A549 (cell line): ENCODE measurements at regions not wholly inside any gene's neighbourhood (a gene's known extent, or its start where the extent isn't known, plus 50 kb on each side); places are given as distances from the start of the nearest gene placed in this dataset.

ENCODE experiments used
- ATAC-seq, 2 experiments: fragments of 200-7000 bp in 1 of 2; fragments of >200 bp in 1 of 2; cut with Nextera tagmentation in 1 of 2; cut with Tn5 transposase in 1 of 2; 3 replicates each; pipeline versions ENCODE4 v1.8.0 to v1.9.1; 2018 to 2020; ENCODE audit warnings: mild to moderate bottlenecking in 1 of 2, moderate library complexity in 1 of 2
- CTCF ChIA-PET: fragments of 300-600 bp; sonication (Branson Sonifier 250); formaldehyde crosslinking; extraction: SDS; loops from one replicate; lab custom pipeline; 2021; ENCODE audit warnings: antibody characterized with exemption, inconsistent platforms; lab: Yijun Ruan, JAX
- POLR2A ChIA-PET: fragments of 350-600 bp; formaldehyde crosslinking; extraction: SDS; loops from one replicate; lab custom pipeline; 2021; ENCODE audit warnings: antibody characterized with exemption, inconsistent platforms; lab: Yijun Ruan, JAX
- DNase-seq, 2 experiments: peaks; one replicate each; pipeline versions ENCODE4 v3.0.0 to v3.0.0-alpha.2; 2011 to 2016; ENCODE audit warnings: low read depth in 1 of 2, low spot score in 1 of 2
- FAIRE-seq: peaks from 2 replicates; lab custom pipeline; 2011; peaks lifted over from hg19 to GRCh38; lab: Jason Lieb, UNC
- H3K27ac ChIP-seq, 2 experiments: fragments of >200 bp; sonication (Bioruptor Twin); formaldehyde crosslinking; 3 replicates each; pipeline ENCODE4 v1.5.1; 2016 to 2017
- H3K4me1 ChIP-seq: fragments of >200 bp; sonication (Bioruptor Twin); formaldehyde crosslinking; 3 replicates; pipeline ENCODE4 v1.6.1; 2016
- H3K4me2 ChIP-seq: fragments of >200 bp; sonication (Bioruptor Twin); formaldehyde crosslinking; 3 replicates; pipeline ENCODE4 v1.6.1; 2016
- H3K4me3 ChIP-seq: fragments of >200 bp; sonication (Bioruptor Twin); formaldehyde crosslinking; 3 replicates; pipeline ENCODE4 v1.5.1; 2016
- H3K9me3 ChIP-seq: fragments of >200 bp; sonication (Bioruptor Twin); formaldehyde crosslinking; 3 replicates; pipeline ENCODE4 v1.6.1; 2016
- CBX8 ChIP-seq: fragments of 200-600 bp; sonication (generic); IDR thresholded peaks from 2 replicates; pipeline ENCODE4 v1.6.1; 2016
- FOSB ChIP-seq: fragments of 250-450 bp; sonication (Bioruptor Pico); IDR thresholded peaks from 2 replicates; pipeline ENCODE4 v1.5.0; 2020; ENCODE audit warnings: mild to moderate bottlenecking, moderate library complexity
- FOXS1 ChIP-seq: fragments of 250-450 bp; sonication (Bioruptor Pico); IDR thresholded peaks from 2 replicates; pipeline ENCODE4 v1.5.0; 2020; ENCODE audit warnings: mild to moderate bottlenecking, moderate library complexity
- HEYL ChIP-seq: fragments of 250-450 bp; sonication (Bioruptor Pico); IDR thresholded peaks from 2 replicates; pipeline ENCODE4 v1.8.0; 2021; ENCODE audit warnings: mild to moderate bottlenecking, moderate library complexity
- HOXA7 ChIP-seq: fragments of 250-450 bp; sonication (Bioruptor Pico); IDR thresholded peaks from 2 replicates; pipeline ENCODE4 v1.5.0; 2020; ENCODE audit warnings: mild to moderate bottlenecking, moderate library complexity
- HOXB13 ChIP-seq: fragments of 250-450 bp; sonication (Bioruptor Pico); IDR thresholded peaks from 2 replicates; pipeline ENCODE4 v1.5.0; 2020; ENCODE audit warnings: low read depth, mild to moderate bottlenecking, moderate library complexity
- JUN ChIP-seq, 2 experiments: fragments of >200 bp; sonication (Bioruptor Twin); formaldehyde crosslinking; IDR thresholded peaks; 2 replicates in 1 of 2; 3 replicates in 1 of 2; pipeline ENCODE4 v1.6.1; 2016 to 2017
- KDM1A ChIP-seq: fragments of 200-600 bp; sonication (generic); IDR thresholded peaks from 2 replicates; pipeline ENCODE4 v1.6.1; 2016; ENCODE audit warnings: low read depth, mild to moderate bottlenecking
- MAFK ChIP-seq: fragments of 450-650 bp; IDR thresholded peaks from 2 replicates; pipeline ENCODE4 v1.6.1; 2014; ENCODE audit not compliant: partially characterized antibody
- NFE2L2 ChIP-seq: fragments of 150-350 bp; conservative IDR thresholded peaks from 2 replicates; pipeline ENCODE4 v1.6.1; 2014; ENCODE audit warnings: low read length
- NR3C1 ChIP-seq: fragments of >200 bp; sonication (Bioruptor Twin); formaldehyde crosslinking; IDR thresholded peaks from 3 replicates; pipeline ENCODE4 v1.6.1; 2017
- PHF8 ChIP-seq: fragments of 200-600 bp; sonication (generic); IDR thresholded peaks from 2 replicates; pipeline ENCODE4 v1.6.1; 2016; ENCODE audit warnings: low read depth, mild to moderate bottlenecking, antibody characterized with exemption, moderate library complexity, borderline replicate concordance
- POLR2A ChIP-seq: IDR thresholded peaks from 2 replicates; pipeline ENCODE4 v1.6.1; 2012; ENCODE audit warnings: mild to moderate bottlenecking, low read length
- RARB ChIP-seq: fragments of 250-450 bp; sonication (Bioruptor Pico); IDR thresholded peaks from 2 replicates; pipeline ENCODE4 v1.8.0; 2021; ENCODE audit warnings: mild to moderate bottlenecking, moderate library complexity
- REST ChIP-seq: fragments of 200-600 bp; sonication (generic); IDR thresholded peaks from 2 replicates; pipeline ENCODE4 v1.6.1; 2016; ENCODE audit warnings: antibody characterized with exemption, mild to moderate bottlenecking, moderate library complexity
- SMC3 ChIP-seq: fragments of >200 bp; sonication (Bioruptor Twin); formaldehyde crosslinking; IDR thresholded peaks from 3 replicates; pipeline ENCODE4 v1.6.1; 2018; ENCODE audit warnings: inconsistent platforms
- WGBS: methylation state at CpG from one replicate; pipeline ENCODE4 v1.1.6; 2017; ENCODE audit errors: missing lambda C conversion rate; 5-methylcytosine and 5-hydroxymethylcytosine counted together
- TF ChIP-seq, protein P1 (sequence below): fragments of >200 bp; sonication (Bioruptor Twin); formaldehyde crosslinking; IDR thresholded peaks from 3 replicates; pipeline ENCODE4 v1.6.1; 2016
- TF ChIP-seq, protein P2 (sequence below): IDR thresholded peaks from 2 replicates; pipeline ENCODE4 v1.6.1; 2012
- TF ChIP-seq, protein P3 (sequence below): IDR thresholded peaks from 2 replicates; pipeline ENCODE4 v1.6.1; 2012
- TF ChIP-seq, protein P4 (sequence below): fragments of 450-650 bp; IDR thresholded peaks from 2 replicates; pipeline ENCODE4 v1.6.1; 2014; ENCODE audit warnings: antibody characterized with exemption

GRCh38 chr5:38094889-38095288, 163.5 kb upstream of the EGFLAM start:
- FAIRE-seq, result no peak
- DNase-seq, result no peak
- Histone ChIP-seq H3K4me3 (no peak overlapping the region), H3K4me1 (no peaks in the 10 kb centered on the region), H3K9me3 (no peaks in the 10 kb centered on the region), H3K4me2 (no peak overlapping the region), H3K27ac (no peak overlapping the region)
- WGBS, result 0% methylated on average over 3 of the region's 3 CpGs
- ChIA-PET POLR2A (no interaction called here), CTCF (interaction anchor here (1.2 kb wide), 1 partner anchor 9 kb away, joined by 4 read pairs; no protein-coding TSS in a partner anchor)
- TF ChIP-seq NR3C1 (no peak), HOXA7 (CRISPR knock-in tag) (no peak), FOSB (CRISPR knock-in tag) (no peak), PHF8 (no peak), KDM1A (no peak), CBX8 (no peak)
- TF ChIP-seq, protein P1, sequence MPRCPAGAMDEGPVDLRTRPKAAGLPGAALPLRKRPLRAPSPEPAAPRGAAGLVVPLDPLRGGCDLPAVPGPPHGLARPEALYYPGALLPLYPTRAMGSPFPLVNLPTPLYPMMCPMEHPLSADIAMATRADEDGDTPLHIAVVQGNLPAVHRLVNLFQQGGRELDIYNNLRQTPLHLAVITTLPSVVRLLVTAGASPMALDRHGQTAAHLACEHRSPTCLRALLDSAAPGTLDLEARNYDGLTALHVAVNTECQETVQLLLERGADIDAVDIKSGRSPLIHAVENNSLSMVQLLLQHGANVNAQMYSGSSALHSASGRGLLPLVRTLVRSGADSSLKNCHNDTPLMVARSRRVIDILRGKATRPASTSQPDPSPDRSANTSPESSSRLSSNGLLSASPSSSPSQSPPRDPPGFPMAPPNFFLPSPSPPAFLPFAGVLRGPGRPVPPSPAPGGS, result no peak
- TF ChIP-seq, protein P2, sequence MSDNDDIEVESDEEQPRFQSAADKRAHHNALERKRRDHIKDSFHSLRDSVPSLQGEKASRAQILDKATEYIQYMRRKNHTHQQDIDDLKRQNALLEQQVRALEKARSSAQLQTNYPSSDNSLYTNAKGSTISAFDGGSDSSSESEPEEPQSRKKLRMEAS, result no peak
- no peak for ATAC-seq

DNA sequence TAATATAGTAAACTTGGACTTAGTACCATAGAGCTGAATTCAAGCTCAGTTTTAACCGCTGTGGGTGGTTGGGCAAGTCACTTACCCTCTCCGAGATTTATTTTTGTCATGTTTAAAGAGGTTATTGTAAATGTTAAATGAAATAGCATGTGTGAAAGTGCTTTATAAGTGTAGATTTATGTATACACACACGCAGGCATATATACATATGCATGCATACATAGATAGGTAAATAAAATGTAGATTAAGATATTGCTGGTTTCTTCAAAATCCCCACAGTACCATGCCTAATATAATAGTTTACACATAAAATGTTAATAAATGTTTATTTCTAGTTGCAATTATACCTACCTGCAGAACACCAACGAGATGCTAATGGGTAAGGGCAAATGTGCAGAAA, 164.5 kb upstream of the EGFLAM start:
- no peak overlapping the region for H3K4me2 ChIP-seq
- POLR2A ChIA-PET, result no interaction called here
- TF ChIP-seq NFE2L2, result no peak
- no peak for TF ChIP-seq REST
- TF ChIP-seq HOXA7 (CRISPR knock-in tag), result no peak
- TF ChIP-seq FOXS1 (CRISPR knock-in tag), result no peak
- no peak for TF ChIP-seq POLR2A
- TF ChIP-seq SMC3, result no peak
- no peak for TF ChIP-seq HEYL
- TF ChIP-seq, protein P3, sequence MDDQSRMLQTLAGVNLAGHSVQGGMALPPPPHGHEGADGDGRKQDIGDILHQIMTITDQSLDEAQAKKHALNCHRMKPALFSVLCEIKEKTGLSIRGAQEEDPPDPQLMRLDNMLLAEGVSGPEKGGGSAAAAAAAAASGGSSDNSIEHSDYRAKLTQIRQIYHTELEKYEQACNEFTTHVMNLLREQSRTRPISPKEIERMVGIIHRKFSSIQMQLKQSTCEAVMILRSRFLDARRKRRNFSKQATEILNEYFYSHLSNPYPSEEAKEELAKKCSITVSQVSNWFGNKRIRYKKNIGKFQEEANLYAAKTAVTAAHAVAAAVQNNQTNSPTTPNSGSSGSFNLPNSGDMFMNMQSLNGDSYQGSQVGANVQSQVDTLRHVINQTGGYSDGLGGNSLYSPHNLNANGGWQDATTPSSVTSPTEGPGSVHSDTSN, result no peak
- TF ChIP-seq, protein P4, sequence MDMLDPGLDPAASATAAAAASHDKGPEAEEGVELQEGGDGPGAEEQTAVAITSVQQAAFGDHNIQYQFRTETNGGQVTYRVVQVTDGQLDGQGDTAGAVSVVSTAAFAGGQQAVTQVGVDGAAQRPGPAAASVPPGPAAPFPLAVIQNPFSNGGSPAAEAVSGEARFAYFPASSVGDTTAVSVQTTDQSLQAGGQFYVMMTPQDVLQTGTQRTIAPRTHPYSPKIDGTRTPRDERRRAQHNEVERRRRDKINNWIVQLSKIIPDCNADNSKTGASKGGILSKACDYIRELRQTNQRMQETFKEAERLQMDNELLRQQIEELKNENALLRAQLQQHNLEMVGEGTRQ, result no peak
- TF ChIP-seq PHF8, result no peak
- TF ChIP-seq JUN (IDR thresholded peaks at IDR 0.05), result no peak
- no peak for TF ChIP-seq NR3C1
- TF ChIP-seq HOXB13 (CRISPR knock-in tag), result no peak
- CTCF ChIA-PET, result interaction anchor here (1.2 kb wide), 1 partner anchor 8 kb away, joined by 4 read pairs; no protein-coding TSS in a partner anchor
- no peak for DNase-seq
- H3K4me1 ChIP-seq, result no peaks in the 10 kb centered on the region
- no peak overlapping the region for H3K27ac ChIP-seq
- WGBS, result 4% methylated on average over 4 of the region's 4 CpGs
- no peak for ATAC-seq
- no peak overlapping the region for H3K4me3 ChIP-seq
- no peaks in the 10 kb centered on the region for H3K9me3 ChIP-seq
- no peak for FAIRE-seq

- CTCF ChIA-PET, result no interaction called here
- Histone ChIP-seq H3K27ac (no peak overlapping the region), H3K4me2 (no peak overlapping the region), H3K9me3 (no peaks in the 10 kb centered on the region), H3K4me1 (no peaks in the 10 kb centered on the region), H3K4me3 (no peak overlapping the region)
- POLR2A ChIA-PET, result no interaction called here
- no peak for DNase-seq
- peak; percentile 54 for TF ChIP-seq MAFK
- TF ChIP-seq RARB (CRISPR knock-in tag), result no peak
- no peak for FAIRE-seq
- 2% methylated on average over 4 of the region's 4 CpGs for WGBS
- ATAC-seq, result no peak
Measured at GRCh38 chr5:38086777-38087176, 171.6 kb upstream of the EGFLAM start.
